CMK (cell line): ENCODE measurements at regions not wholly inside any gene's neighbourhood (a gene's known extent, or its start where the extent isn't known, plus 50 kb on each side); places are given as distances from the start of the nearest gene placed in this dataset.

Experiments used
- DNase-seq: peaks from one replicate; pipeline ENCODE4 v3.0.0-alpha.2; 2010; ENCODE audit warnings: low read depth

DNA sequence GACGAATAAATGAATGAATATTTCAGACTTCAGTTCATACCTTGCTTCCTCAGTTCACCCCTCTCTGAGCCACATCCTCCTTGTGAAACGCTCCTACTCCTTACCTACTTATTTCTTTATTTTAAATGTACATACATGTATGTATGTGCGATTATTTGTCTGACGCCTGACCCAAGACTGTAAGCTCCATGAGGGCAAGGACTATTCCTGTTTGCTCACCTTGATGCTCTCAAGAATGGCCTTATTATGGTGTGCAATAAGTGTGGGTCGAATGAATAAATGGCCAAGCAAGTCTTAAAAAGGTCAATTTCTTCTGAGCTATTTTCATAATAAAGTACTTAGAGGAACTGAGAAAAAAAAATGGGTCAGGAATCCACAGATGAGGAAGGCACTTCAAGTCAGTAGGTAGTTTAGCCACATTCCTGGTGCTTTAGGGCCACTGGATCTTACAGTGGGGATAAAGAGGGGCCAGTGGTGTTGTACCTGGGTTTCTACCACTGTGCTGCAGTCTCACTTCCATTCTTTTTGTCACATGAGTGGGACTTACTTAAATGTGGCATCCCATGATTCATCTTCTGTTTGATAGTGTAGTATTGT is 74.7 kb downstream of the SDC1 start:
- no peak for DNase-seq

DNA sequence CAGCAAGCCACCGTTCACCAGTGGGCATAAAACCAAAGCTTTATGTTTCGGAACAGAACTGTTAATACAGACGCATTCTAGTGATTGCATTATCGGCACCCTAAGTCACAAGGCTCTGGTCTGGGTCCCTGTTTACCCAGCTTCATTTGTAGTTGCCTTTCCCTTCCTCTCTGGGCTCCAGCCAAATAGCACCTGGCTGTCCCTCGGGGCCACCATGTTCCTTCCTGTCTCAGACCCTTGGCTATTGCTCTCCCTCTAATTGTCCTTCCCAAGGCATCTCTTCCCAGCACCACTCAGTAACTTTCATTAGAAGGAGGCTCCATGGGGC is 75.3 kb downstream of the SDC1 start:
- no peak for DNase-seq

DNA sequence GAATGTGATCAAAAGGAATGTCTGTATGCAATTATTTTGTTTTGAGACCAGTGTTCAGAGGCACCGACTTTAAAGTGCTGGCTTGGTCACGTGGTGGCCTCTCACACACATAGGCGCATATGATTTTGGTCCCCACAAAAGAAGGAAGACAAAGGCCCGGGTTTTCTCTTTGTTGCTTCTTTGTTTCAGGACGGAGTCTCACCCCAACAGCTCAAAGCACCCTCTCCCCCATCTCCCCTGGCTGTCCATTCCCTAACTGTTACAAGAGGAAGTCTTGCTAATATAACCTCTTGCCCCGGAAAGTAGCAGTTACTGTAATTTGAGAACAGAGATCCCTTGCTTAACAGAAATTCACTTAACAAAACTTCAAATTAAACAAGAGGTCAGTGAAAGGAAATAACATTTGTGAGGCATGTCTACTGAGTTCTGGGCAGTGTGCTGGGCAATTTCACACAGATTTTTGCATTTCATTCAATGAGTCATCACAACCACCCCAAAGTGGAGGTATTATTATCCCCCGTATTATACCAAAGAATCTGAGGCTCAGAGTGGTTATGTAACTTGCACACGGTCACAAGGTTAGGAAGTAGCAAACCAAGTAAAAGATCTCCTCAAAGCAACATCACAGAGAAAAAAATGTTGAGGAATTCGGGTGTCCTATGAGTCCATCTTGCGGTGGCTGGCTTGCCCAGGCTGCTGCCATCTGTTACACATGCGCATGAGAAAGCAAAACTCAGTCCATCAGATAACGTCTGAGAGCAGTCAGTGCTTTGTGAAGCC is 75.8 kb downstream of the SDC1 start:
- DNase-seq, result no peak

DNA sequence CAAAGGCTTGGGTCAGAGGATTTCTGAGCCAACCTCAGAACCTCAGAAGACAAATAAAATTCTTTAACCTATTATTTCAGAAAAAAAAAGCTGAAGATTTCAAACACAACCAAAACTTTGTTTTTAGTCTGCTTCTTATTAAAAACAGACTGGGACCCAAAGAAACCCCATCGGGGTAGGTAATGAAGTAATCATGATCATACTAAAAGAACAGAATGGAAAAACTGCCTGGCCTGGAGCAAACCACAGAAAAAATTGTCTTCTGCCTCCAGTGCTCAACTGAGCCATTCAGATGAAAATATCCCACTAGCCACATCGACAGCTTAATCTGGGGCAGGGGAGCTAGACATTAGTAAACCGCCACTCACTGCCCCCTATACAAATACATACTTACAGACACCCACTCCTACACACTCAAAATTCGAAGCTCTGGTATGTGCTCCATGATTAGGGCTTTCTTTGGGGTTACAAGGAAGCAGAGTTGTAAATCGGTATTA is 76.5 kb downstream of the SDC1 start:
- DNase-seq, result no peak

DNA sequence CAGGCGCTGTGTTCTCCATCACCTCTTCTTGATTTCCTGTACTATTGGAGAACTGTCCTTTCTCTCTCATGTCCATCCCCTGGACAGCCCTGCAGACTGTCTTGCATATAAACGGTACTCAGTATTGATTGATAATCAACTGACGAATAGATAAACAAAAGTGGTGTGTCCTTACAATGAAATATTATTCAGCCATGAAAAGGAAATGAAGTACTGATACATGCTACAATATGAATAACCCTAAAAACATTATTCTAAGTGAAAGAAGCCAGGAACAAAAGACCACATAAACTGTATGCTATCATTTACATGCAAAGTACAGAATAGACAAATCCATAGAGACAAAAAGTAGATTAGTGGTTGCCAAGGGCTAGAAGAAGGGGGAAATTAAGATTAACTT is 77.6 kb downstream of the SDC1 start:
- no peak for DNase-seq

DNA sequence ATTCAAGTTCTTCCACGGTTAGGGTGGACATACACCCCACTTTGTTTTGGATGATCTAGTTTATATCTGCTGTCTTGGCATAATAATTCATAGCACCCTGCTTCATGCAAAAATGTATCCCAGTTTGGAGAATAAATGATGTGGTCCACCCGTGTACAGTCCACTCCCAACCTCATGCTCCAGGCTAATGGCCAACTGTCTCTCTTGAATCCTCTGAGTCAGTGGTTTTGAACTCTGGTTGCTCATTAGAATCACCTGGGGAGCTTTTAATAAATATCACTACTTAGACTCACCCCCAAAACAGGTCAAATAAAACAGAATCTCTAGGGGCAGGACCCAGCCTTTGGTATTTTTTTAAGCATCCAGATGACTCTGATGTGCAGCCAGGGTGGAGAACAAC is 78.5 kb downstream of the SDC1 start:
- DNase-seq, result no peak

DNA sequence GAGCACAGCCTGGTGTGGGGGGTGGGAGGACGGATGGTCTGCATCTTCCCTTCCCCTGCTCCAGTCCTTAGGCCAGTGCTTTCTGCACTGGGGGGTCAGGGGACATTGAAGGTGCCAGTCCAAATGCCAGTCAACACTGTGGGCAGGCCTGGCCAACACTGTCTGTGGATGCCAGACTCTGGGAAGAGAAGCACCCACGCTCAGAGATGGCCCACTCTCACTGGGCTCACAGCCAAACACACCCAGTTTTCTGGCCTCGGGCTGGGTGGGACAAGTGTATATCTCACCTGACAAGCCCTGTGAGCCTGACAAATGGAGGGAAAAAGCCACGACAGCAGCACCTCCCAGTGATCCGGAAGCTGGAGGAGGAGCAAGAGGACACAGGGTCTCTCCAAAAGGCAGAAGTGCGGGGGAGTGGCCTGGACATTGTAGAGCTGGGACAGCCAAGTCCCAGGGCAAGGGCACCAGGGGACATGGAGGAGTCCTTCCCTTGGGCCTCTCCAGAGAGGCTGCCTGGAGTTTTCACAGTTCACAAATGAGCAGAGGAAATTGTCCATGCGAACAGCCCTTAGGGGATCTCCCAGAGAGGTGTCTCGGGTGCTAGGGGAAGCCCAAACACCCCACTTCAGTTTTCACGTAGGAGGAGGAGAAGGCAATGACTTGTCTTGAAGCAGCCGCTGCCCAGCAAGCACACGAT is 79.3 kb downstream of the SDC1 start:
- no peak for DNase-seq

DNA sequence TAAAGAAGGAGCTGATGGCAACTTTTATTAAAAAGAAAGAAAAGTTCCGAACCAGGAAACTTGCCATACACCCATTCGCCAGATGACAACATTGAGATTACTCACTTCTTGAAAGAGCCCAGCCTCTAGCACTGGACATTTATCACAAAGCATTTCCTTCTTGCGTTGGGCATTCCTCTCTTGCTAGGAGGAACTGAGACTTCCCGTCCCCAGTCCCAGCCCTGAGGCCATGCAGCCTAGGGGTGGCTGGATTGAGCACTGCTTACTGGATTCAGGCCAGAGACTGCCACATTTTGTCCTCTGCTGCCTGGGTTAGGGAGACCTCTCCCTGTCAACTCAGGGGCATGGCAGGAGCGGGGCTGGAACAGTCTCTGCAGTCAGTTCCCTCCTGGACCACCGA is 80.1 kb downstream of the SDC1 start:
- no peak for DNase-seq

DNA sequence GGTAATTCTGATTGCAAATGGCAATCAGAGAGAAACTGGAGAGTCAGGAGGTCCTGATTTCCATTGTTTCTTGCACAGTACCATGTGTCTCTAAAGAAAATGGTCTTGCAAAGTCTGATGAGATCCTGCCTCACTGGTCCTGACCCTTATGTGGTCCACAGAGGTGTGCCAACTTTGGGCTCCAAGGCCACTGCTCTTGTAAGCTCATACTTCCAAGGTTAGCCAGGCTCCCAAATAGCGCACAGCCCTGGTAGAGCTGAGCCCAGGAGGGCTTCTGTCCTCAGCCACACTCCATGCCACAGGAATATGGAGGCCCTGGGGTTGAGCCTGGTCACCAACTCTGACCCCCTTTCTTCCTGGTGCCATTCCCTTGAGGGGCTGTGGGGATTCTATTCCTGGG is 80.7 kb downstream of the SDC1 start:
- DNase-seq, result no peak

DNA sequence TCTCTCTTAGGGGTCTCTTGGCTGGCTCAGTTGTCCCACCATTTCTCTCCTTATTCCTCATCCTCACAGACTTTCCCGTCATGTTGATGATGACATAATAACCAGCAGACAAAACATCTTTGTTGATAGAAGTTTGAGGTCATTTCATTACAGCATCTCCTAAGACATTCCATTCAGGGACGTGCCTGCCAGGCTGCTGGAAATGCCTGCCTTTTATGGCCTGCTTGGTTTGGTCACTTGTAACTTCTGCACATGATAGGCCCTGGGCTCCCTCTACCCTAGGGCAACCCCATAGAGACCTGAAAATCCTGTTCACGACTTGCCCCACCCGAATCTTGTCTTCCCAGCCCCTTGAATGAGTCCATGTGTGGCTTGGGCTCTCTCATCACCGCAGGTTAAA is 81.7 kb downstream of the SDC1 start:
- DNase-seq, result no peak

DNA sequence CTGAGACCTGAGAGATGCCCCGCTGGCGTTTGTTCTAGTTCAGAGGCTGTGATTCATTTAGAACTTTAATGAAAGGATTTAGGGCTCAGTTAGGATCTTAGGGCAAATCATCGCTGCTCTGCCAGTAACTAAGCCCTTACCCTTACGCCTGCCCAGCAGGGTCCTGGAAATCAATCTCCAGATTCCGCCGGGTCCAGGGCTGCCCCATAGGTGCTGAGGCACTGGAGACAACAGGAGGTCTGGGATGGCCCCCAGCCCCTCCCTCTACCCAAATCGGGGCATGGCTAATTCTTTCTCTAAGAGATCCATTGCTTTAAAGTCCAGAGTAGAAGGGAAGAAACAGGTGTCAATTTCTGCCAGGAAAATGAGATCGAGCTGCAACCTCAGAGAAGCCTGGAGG is 83.1 kb downstream of the SDC1 start:
- DNase-seq, result no peak

DNA sequence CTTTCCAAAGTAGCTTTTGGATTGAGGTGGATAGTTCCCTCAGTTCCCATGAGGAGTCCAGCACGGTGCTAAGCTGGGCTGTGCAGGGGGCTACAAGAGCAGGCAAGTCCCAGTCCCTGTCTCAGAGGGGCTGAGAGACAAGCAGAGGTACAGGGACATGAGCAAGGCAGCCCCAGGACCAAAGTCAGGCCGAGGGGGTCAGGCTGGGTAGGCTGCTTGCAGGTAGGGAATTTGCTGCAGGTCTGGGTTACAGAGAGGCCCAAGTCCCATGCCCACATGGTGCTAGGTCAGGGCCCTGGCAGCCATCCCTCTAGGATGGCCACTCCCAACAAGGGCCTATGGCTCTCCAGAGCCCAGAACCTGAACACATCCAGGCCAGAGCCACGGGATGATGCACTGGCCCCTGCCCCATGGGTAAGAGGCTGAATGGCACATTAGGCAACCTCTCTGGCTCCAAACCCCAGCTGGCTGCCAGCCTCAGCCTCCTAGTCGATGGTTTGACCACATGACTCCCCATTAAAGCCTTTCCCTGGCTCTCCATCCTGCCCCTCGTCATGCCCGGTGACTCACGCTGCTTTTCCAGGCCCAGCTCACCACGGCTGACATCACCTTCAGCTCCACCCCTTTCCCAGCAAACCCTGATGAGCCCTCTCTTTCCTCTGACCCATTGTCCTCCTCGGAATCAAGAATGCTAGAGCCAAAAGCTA is 83.7 kb downstream of the SDC1 start:
- no peak for DNase-seq

DNA sequence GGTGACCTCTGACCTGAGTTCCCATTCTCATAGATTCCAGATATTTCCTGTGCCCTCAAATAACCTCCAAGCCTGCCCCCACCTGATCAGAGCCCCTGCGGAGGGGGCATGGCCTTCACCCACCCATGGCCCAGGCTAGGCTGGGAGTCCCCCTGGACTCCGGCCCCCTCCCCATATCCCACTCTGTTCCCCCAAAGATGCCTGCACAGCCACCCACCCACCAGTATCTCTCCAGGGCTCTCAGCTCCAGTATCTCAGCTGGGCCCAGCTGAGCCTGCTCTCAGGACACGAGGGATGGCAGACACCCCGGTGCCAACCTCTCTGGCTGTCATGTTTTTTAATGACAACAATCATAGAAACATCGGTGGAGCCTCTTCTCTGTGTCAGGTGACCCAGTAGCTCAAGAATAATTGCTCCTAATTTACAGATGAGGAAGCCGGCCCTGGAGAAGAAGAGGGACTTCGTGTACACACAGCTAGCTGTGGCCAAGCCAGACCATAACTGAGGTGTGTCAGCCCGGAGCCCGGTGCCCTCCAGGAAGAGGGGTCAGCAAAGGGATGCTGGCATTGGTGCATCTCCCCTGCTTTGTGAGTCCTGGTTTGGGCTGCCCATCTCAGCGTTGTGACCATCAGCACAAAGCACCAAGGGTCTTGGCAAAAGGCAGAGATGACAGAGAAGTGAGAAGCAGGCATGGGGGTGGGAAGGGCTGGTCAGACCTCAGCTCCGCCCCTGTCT is 84.4 kb downstream of the SDC1 start:
- DNase-seq, result no peak

DNA sequence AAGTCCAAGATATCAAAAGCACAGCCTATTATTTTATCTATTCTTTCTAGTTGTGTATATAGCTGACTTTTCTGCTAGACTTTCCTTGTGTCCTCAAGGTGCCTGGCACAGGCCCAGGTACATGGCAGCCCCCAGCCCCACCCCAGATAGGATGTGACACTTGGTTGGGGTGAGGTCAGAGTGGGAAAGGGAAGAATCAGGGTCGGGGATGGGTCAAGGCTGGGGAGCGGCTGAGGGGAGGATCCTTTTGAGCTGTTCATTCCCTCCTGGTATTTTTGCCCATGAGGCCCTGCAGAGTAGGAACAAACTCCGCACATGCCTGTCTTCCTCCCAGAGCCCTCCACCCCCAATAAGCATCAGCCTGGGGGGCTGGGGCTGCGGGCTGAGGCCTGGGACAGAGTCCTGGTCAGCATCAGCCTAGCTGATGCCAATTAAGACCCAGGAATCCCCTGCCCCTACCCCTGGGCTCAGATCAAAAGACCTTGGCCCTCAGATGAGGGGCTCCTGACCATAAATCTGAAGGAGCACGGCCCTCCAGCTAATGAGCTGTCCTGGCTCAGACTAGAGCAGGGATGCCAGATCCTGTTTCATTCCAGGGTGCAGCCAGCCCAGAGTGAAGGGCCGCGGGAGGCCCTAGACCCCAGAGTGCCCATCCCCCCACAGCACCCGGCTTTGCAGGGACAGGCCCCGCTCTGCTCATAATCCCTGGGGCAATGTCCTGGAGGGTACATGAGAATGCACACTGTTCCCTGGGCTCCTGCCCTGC is 85.3 kb downstream of the SDC1 start:
- no peak for DNase-seq

DNA sequence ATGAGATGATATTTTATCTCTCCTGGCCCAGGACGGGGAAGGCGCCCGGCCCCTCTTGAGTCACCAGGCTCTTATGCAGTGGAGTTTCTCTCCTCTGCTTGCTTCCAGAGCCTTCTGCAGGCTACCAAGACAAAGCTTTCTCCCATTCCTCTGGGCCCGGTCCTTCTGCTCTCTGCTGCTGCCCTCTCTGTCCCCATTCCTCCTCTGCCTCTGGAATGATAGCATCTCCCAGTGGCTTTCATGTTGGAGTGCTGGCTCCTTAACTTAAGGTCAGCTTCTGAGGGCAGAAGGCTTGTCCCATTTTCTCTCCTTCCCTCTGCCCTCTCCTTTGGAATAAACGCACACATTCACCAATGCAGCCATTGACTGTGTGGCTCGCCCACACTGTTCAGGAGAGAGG is 86.2 kb downstream of the SDC1 start:
- DNase-seq, result no peak

DNA sequence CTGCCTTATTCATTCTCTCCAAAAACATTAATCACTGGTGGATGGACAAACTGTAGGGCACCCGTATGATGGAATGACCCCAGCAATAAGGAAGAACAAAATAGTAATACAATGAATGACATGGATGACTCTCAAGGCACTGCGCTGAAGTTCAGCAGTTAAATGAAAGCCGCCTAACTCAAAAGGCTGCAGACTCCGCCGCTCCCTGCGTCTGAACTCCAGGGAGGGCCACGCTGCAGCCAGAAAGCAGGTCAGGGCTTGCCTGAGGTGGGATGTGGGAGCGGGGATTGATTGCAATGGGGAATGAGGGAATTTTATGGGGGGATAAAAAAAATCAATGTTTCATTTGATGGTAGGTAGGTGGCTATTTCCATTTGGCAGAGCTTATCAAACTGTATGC is 86.5 kb upstream of the LAPTM4A start:
- no peak for DNase-seq

DNA sequence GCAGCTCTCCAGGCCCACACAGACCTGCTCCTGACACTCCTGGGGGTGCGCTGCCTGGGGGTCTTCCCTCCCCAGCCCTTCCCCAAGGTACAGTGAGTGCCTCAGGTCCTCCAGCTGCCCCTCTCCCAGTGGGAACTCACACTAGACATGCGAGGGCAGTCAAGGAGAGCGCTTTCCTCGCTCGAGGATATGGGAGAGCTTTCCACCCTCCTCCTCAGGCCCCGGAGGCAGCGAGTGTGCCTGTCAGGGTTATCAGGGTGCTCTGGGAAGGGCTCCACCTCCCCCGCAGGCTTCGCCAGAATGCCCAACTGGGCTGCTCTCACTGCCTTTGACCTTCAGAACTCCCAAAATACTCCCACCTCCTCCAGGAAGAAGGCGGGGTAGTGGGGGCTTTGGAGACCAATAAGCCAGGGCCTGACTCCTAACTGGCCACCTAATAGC is 85.7 kb upstream of the LAPTM4A start:
- DNase-seq, result no peak

DNA sequence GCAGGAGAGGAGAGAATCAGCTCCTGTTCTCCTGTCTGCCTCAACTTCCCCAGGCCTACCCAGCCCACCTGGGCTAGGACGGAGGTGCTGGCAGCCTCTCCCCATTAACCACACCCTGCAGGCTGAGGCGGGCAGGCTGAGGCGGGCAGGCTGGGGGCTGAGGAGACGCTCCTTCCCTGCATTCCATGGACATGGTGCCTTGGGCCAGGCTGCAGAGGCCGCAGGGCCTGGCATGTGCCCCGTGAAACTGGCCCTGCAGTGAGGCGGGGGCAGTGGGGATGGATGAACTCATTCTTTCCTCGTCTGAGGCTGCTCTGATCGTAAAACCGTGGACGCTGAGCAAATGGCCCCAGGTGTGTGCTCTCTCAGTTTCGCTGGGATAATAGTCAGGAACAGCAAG is 84.7 kb upstream of the LAPTM4A start:
- no peak for DNase-seq

DNA sequence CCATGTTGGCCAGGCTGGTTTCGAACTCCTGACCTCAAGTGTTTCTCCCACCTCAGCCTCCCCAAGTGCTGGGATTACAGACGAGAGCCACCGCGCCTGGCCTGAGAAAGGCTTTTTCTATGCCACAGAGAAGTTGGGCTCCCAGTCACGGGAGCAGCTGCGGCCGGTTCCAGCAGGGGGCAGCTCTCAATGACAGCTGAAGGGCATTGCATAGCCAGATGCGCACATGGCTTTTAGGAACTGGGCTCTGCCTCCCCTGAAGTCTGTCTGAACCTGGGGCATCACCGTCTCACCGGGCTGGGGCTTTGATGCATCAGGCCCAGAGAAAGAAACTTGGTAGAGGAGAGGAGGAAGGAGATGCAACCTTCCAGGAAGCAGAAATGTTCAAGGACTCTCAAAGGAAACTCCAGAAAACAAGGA is 84.2 kb upstream of the LAPTM4A start:
- peak; percentile 25 for DNase-seq

DNA sequence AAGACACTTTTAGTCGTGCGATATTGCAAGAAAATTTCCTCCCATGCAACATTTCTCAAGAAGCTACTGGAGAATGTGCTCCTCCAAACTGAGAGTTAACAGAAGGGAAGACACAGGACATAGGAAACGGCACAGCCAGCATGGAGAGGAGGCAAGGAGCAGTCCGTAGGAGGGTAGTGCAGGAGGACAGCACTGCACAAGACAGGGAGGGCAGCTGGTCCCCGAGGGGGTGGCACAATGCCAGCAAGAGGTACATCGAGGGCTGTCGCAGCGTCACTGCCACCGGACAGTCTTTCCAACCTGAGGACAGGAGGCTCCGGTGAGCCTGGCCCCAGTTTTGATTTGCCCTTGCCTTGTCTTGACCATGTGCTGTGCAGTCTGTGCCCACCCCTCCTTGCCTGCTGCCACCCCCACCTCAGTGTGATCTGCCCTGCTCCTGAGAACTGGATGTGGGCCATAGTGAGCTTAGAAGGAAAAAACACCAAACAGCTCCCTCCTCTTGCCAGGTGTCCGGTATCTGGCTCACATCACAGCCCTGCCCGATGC is 81.6 kb upstream of the LAPTM4A start:
- DNase-seq, result no peak
